Tibial nerve (tissue), 3 donors: ENCODE measurements at regions not wholly inside any gene's neighbourhood (a gene's known extent, or its start where the extent isn't known, plus 50 kb on each side); places are given as distances from the start of the nearest gene placed in this dataset.

ENCODE experiments used
- CTCF ChIP-seq, 5 experiments: fragments of 200-600 bp in 3 of 5; fragments of 450-650 bp in 2 of 5; sonication (generic) in 3 of 5; IDR thresholded peaks; one replicate each; pipeline ENCODE4 v1.5.1; 2016 to 2019; ENCODE audit warnings: antibody characterized with exemption in 5 of 5, mild to moderate bottlenecking in 3 of 5, moderate library complexity in 2 of 5
- POLR2A ChIP-seq, 2 donors: fragments of 450-650 bp; IDR thresholded peaks; one replicate each; pipeline ENCODE4 v1.6.1; 2017; ENCODE audit warnings: antibody characterized with exemption in 2 of 2, mild to moderate bottlenecking in 2 of 2, moderate library complexity in 2 of 2

DNA sequence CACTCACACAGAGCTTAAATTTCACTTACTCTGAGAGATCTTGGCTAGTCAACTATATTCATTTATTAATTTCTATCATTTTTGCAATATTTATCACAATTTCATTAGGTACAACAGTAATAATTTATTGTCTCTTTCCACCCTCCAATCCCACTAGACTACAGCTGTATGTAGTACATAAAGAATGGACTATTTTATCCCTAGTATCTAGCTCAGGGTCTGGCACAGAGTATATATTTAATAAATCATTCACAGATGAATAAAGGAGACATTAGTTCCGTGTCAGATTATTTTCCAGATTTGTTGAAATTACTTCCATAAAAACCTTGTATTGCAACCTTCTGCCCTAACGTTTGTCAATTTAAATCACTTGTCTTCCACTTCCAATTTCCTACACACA lies 1781.1 kb upstream of the SEL1L start:
- TF ChIP-seq POLR2A (IDR thresholded peaks at IDR 0.05) (no peak), CTCF (IDR thresholded peaks at IDR 0.05) (no peak)
